Smooth muscle cell (in vitro differentiated cells): ENCODE measurements at regions not wholly inside any gene's neighbourhood (a gene's known extent, or its start where the extent isn't known, plus 50 kb on each side); places are given as distances from the start of the nearest gene placed in this dataset.

ENCODE experiments used
- DNase-seq: peaks from one replicate; lab custom pipeline; 2025; ENCODE audit not compliant: unreplicated experiment; lab: John Stamatoyannopoulos, UW
- H2AFZ ChIP-seq: fragments of 200-600 bp; sonication (generic); 2 replicates; pipeline ENCODE4 v1.6.0; 2016; ENCODE audit warnings: antibody characterized with exemption, low read depth, mild to moderate bottlenecking
- H3F3A ChIP-seq: fragments of 200-600 bp; sonication (generic); 2 replicates; pipeline ENCODE4 v1.6.0; 2017; ENCODE audit warnings: antibody characterized with exemption, low read depth
- H3K27ac ChIP-seq: fragments of 200-600 bp; sonication (generic); 2 replicates; pipeline ENCODE4 v1.5.1; 2016; ENCODE audit warnings: low read depth, mild to moderate bottlenecking
- H3K27me3 ChIP-seq: fragments of 200-600 bp; sonication (generic); 2 replicates; pipeline ENCODE4 v1.6.1; 2016; ENCODE audit warnings: low read depth, mild to moderate bottlenecking
- H3K36me3 ChIP-seq: fragments of 200-600 bp; sonication (generic); 2 replicates; pipeline ENCODE4 v1.5.1; 2016; ENCODE audit warnings: low read depth
- H3K4me1 ChIP-seq: fragments of 200-600 bp; sonication (generic); 2 replicates; pipeline ENCODE4 v1.5.1; 2016; ENCODE audit warnings: low read depth
- H3K4me2 ChIP-seq: fragments of 200-600 bp; sonication (generic); 2 replicates; pipeline ENCODE4 v1.6.0; 2016; ENCODE audit warnings: mild to moderate bottlenecking
- H3K4me3 ChIP-seq: fragments of 200-600 bp; sonication (generic); 2 replicates; pipeline ENCODE4 v1.5.1; 2016; ENCODE audit warnings: mild to moderate bottlenecking
- H3K79me2 ChIP-seq: fragments of 200-600 bp; sonication (generic); 2 replicates; pipeline ENCODE4 v1.6.0; 2016; ENCODE audit warnings: low read depth, mild to moderate bottlenecking
- H3K9ac ChIP-seq: fragments of 200-600 bp; sonication (generic); 2 replicates; pipeline ENCODE4 v1.6.0; 2016; ENCODE audit warnings: low read depth
- H3K9me3 ChIP-seq: fragments of 200-600 bp; sonication (generic); replicated peaks from 2 replicates; pipeline ENCODE4 v1.5.1; 2016; ENCODE audit warnings: low read depth
- H4K20me1 ChIP-seq: fragments of 200-600 bp; sonication (generic); 2 replicates; pipeline ENCODE4 v1.6.0; 2016; ENCODE audit warnings: low read depth
- WGBS: methylation state at CpG from one replicate; pipeline ENCODE4 v1.1.7; 2016; ENCODE audit warnings: low lambda C conversion rate; 5-methylcytosine and 5-hydroxymethylcytosine counted together
- TF ChIP-seq, protein P1 (sequence below): fragments of 200-600 bp; sonication (generic); IDR thresholded peaks from 2 replicates; pipeline ENCODE4 v1.5.1; 2017; ENCODE audit warnings: borderline replicate concordance, mild to moderate bottlenecking, antibody characterized with exemption; ENCODE audit not compliant: insufficient read depth, poor library complexity, severe bottlenecking

GRCh38 chr13:65868099-65868498 lies 1362.0 kb downstream of the PCDH9 start:
- no peaks in the 10 kb centered on the region for H3K27me3 ChIP-seq
- 91% methylated on average over 4 of the region's 4 CpGs for WGBS
- H3F3A ChIP-seq: no peaks in the 10 kb centered on the region
- no peak overlapping the region for H3K27ac ChIP-seq
- H3K4me2 ChIP-seq: no peak overlapping the region
- H2AFZ ChIP-seq: no peak overlapping the region
- H3K36me3 ChIP-seq: no peaks in the 10 kb centered on the region
- H3K4me3 ChIP-seq: no peak overlapping the region
- no peak for DNase-seq
- H3K4me1 ChIP-seq: no peaks in the 10 kb centered on the region
- no peaks in the 10 kb centered on the region for H4K20me1 ChIP-seq
- TF ChIP-seq, protein P1, sequence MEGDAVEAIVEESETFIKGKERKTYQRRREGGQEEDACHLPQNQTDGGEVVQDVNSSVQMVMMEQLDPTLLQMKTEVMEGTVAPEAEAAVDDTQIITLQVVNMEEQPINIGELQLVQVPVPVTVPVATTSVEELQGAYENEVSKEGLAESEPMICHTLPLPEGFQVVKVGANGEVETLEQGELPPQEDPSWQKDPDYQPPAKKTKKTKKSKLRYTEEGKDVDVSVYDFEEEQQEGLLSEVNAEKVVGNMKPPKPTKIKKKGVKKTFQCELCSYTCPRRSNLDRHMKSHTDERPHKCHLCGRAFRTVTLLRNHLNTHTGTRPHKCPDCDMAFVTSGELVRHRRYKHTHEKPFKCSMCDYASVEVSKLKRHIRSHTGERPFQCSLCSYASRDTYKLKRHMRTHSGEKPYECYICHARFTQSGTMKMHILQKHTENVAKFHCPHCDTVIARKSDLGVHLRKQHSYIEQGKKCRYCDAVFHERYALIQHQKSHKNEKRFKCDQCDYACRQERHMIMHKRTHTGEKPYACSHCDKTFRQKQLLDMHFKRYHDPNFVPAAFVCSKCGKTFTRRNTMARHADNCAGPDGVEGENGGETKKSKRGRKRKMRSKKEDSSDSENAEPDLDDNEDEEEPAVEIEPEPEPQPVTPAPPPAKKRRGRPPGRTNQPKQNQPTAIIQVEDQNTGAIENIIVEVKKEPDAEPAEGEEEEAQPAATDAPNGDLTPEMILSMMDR: no peak
- no peaks in the 10 kb centered on the region for H3K79me2 ChIP-seq
- H3K9me3 ChIP-seq: no peaks in the 10 kb centered on the region
- no peak overlapping the region for H3K9ac ChIP-seq

- no peak for DNase-seq
- no peaks in the 10 kb centered on the region for H3K79me2 ChIP-seq
- WGBS: 94% methylated on average over 6 of the region's 6 CpGs
- H3F3A ChIP-seq: no peaks in the 10 kb centered on the region
- no peaks in the 10 kb centered on the region for H3K36me3 ChIP-seq
- no peaks in the 10 kb centered on the region for H3K9me3 ChIP-seq
- no peaks in the 10 kb centered on the region for H3K27me3 ChIP-seq
- no peaks in the 10 kb centered on the region for H4K20me1 ChIP-seq
- no peak overlapping the region for H3K4me2 ChIP-seq
- H2AFZ ChIP-seq: no peak overlapping the region
- no peak overlapping the region for H3K9ac ChIP-seq
- H3K4me3 ChIP-seq: no peak overlapping the region
- TF ChIP-seq, protein P1: no peak
- no peak overlapping the region for H3K27ac ChIP-seq
- no peaks in the 10 kb centered on the region for H3K4me1 ChIP-seq
Observed at GRCh38 chr13:65866138-65866537, 1364.0 kb downstream of the PCDH9 start.

DNA sequence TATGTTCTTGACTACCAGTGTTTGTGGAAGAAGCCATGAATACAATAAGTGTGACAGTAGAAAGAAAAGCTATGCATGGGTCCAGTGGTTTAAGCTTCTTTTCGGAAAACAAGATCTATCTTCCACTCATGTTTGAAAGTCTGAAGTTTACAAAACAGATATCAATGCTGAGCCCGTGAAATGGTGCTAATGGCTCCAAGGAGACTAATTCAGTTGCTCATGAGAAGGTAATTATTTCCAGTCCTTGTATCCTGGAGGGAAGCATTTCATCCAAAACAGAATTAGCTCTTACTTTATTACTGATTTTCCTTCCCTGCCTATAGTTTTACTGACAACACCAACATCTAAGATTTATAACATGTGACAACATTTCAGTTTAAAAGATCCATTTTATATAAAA lies 1364.9 kb downstream of the PCDH9 start:
- H3K27me3 ChIP-seq: no peaks in the 10 kb centered on the region

GRCh38 chr13:65864039-65864438 lies 1366.1 kb downstream of the PCDH9 start:
- H3F3A ChIP-seq: no peaks in the 10 kb centered on the region
- peaks cover 6% of the 10 kb centered on the region for H3K27me3 ChIP-seq
- H3K9me3 ChIP-seq: no peaks in the 10 kb centered on the region
- no peak overlapping the region for H3K9ac ChIP-seq
- no peak overlapping the region for H3K4me2 ChIP-seq
- WGBS: 96% methylated on average over 1 of the region's 1 CpG
- no peaks in the 10 kb centered on the region for H3K36me3 ChIP-seq
- H3K27ac ChIP-seq: no peak overlapping the region
- no peak for DNase-seq
- no peaks in the 10 kb centered on the region for H3K79me2 ChIP-seq
- no peak overlapping the region for H3K4me3 ChIP-seq
- no peaks in the 10 kb centered on the region for H3K4me1 ChIP-seq
- no peaks in the 10 kb centered on the region for H4K20me1 ChIP-seq
- no peak overlapping the region for H2AFZ ChIP-seq
- TF ChIP-seq, protein P1: no peak

More for the DNA sequence above, 1364.9 kb downstream of the PCDH9 start:
- Histone ChIP-seq H3K79me2 (no peaks in the 10 kb centered on the region), H2AFZ (no peak overlapping the region), H3K27ac (no peak overlapping the region), H3K9ac (no peak overlapping the region), H3F3A (no peaks in the 10 kb centered on the region), H3K4me1 (no peaks in the 10 kb centered on the region), H3K4me3 (no peak overlapping the region), H3K9me3 (no peaks in the 10 kb centered on the region), H3K4me2 (no peak overlapping the region), H3K36me3 (no peaks in the 10 kb centered on the region), H4K20me1 (no peaks in the 10 kb centered on the region)
- DNase-seq: no peak
- 95% methylated on average over 2 of the region's 2 CpGs for WGBS
- TF ChIP-seq, protein P1: no peak
